ENCODE measurements at regions not wholly inside any gene's neighbourhood (a gene's known extent, or its start where the extent isn't known, plus 50 kb on each side); places are given as distances from the start of the nearest gene placed in this dataset.

DNA sequence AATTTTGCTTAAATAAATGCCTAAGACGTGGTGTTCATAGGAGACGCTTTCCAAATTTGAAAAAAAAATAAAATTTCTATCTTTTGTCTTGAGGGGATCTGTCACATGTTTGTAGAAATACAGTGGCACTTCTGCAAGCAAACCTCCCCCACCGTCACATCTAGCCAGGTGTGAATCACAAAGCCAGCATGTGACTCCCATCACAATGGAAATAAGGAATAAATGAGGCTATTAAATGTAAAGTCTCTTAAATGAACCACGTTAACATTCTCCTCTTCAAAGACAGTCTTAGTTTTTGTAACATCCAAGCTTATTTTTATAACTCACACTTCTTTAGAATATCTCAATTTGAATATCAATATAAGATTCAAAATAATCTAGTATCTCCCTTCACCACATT, 63.0 kb upstream of the CCSER1 start:
- no peak overlapping the region for H3K56ac ChIP-seq (ENCODE audit: extremely low read depth, insufficient read depth, low read length)
- no peak overlapping the region for H2BK5ac ChIP-seq (ENCODE audit: low read depth, low read length, poor library complexity, severe bottlenecking)
- no peak overlapping the region for H3K4me3 ChIP-seq (ENCODE audit: insufficient read depth, low read depth, low read length)
- no peaks in the 10 kb centered on the region for H3K4me1 ChIP-seq (ENCODE audit: control insufficient read depth, insufficient read depth, low read length)
- no peaks in the 10 kb centered on the region for H3K27me3 ChIP-seq (ENCODE audit: control insufficient read depth, insufficient read depth, low read length)
- CTCF ChIA-PET = no interaction called here
- WGBS, 2 experiments (ENCODE audit: extremely low coverage in 2 of 2, insufficient read length in 1 of 2) = no CpG with 5 or more reads among the region's 4 CpGs
- dilution Hi-C loops (cut with HindIII; ENCODE audit: low sequenced_read_pairs, unreplicated experiment) (no loop called here), in situ Hi-C loops (cut with MboI; ENCODE audit: low sequenced_read_pairs) (no loop called here), intact Hi-C loops (cut with micrococcal nuclease) (no loop called here)
- no peak overlapping the region for H3K18ac ChIP-seq (ENCODE audit: low read depth, low read length)
- H3K9ac ChIP-seq (ENCODE audit: low read depth, low read length) = no peak overlapping the region
- H3K79me1 ChIP-seq (ENCODE audit: low read depth in 1 of 2, low read length in 2 of 2) = no peaks in the 10 kb centered on the region
- no peak overlapping the region for H2AFZ ChIP-seq (replicated peaks; ENCODE audit: low read length, poor library complexity)
- no peak overlapping the region for H2BK15ac ChIP-seq (ENCODE audit: low read depth, low read length)
- no peak for DNase-seq
- H2AK5ac ChIP-seq (ENCODE audit: low read depth, low read length) = no peak overlapping the region
- no peaks in the 10 kb centered on the region for H3K36me3 ChIP-seq (ENCODE audit: control insufficient read depth, insufficient read depth, low read length)
- H4K5ac ChIP-seq (ENCODE audit: low read depth, low read length) = no peak overlapping the region
- no peak overlapping the region for H4K91ac ChIP-seq (ENCODE audit: insufficient read depth, low read depth, low read length)
- no peak overlapping the region for H3K27ac ChIP-seq (ENCODE audit: insufficient read depth, low read length)
- no peak overlapping the region for H3K14ac ChIP-seq (replicated peaks; ENCODE audit: low read depth, low read length)
- TF ChIP-seq, protein P1, sequence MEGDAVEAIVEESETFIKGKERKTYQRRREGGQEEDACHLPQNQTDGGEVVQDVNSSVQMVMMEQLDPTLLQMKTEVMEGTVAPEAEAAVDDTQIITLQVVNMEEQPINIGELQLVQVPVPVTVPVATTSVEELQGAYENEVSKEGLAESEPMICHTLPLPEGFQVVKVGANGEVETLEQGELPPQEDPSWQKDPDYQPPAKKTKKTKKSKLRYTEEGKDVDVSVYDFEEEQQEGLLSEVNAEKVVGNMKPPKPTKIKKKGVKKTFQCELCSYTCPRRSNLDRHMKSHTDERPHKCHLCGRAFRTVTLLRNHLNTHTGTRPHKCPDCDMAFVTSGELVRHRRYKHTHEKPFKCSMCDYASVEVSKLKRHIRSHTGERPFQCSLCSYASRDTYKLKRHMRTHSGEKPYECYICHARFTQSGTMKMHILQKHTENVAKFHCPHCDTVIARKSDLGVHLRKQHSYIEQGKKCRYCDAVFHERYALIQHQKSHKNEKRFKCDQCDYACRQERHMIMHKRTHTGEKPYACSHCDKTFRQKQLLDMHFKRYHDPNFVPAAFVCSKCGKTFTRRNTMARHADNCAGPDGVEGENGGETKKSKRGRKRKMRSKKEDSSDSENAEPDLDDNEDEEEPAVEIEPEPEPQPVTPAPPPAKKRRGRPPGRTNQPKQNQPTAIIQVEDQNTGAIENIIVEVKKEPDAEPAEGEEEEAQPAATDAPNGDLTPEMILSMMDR (conservative IDR thresholded peaks at IDR 0.05; ENCODE audit: low read depth, low read length) = no peak
- TF ChIP-seq, protein P2, sequence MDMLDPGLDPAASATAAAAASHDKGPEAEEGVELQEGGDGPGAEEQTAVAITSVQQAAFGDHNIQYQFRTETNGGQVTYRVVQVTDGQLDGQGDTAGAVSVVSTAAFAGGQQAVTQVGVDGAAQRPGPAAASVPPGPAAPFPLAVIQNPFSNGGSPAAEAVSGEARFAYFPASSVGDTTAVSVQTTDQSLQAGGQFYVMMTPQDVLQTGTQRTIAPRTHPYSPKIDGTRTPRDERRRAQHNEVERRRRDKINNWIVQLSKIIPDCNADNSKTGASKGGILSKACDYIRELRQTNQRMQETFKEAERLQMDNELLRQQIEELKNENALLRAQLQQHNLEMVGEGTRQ (IDR thresholded peaks at IDR 0.05; ENCODE audit: low read depth, low read length) = no peak
- TF ChIP-seq RFX5 (IDR thresholded peaks at IDR 0.05; ENCODE audit: low read depth, low read length) (no peak), CEBPB (IDR thresholded peaks at IDR 0.05; ENCODE audit: low read depth, low read length) (no peak), FOS (IDR thresholded peaks at IDR 0.05; ENCODE audit: low read depth, low read length) (no peak), NFE2L2 (IDR thresholded peaks at IDR 0.05; ENCODE audit: low read depth, low read length) (no peak), RAD21 (IDR thresholded peaks at IDR 0.05; ENCODE audit: low read length) (no peak), MXI1 (IDR thresholded peaks at IDR 0.05; ENCODE audit: borderline replicate concordance, low read depth, low read length) (no peak), POLR2A (IDR thresholded peaks at IDR 0.05; ENCODE audit: low read depth, low read length) (no peak), MAZ (IDR thresholded peaks at IDR 0.05; ENCODE audit: borderline replicate concordance, low read depth, low read length) (no peak), RCOR1 (IDR thresholded peaks at IDR 0.05; ENCODE audit: insufficient replicate concordance, low read length) (no peak), CHD1 (IDR thresholded peaks at IDR 0.05; ENCODE audit: low read depth, low read length) (no peak), MAFK (IDR thresholded peaks at IDR 0.05; ENCODE audit: low read depth, low read length) (no peak), SMC3 (IDR thresholded peaks at IDR 0.05; ENCODE audit: low read depth, low read length) (no peak), BHLHE40 (IDR thresholded peaks at IDR 0.05; ENCODE audit: low read depth, low read length) (no peak)
- TF ChIP-seq, protein P3, sequence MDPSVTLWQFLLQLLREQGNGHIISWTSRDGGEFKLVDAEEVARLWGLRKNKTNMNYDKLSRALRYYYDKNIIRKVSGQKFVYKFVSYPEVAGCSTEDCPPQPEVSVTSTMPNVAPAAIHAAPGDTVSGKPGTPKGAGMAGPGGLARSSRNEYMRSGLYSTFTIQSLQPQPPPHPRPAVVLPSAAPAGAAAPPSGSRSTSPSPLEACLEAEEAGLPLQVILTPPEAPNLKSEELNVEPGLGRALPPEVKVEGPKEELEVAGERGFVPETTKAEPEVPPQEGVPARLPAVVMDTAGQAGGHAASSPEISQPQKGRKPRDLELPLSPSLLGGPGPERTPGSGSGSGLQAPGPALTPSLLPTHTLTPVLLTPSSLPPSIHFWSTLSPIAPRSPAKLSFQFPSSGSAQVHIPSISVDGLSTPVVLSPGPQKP (IDR thresholded peaks at IDR 0.05; ENCODE audit: borderline replicate concordance, low read depth, low read length) = no peak
- H2BK120ac ChIP-seq (ENCODE audit: low read depth, low read length) = no peak overlapping the region
- no peaks in the 10 kb centered on the region for H4K20me1 ChIP-seq (ENCODE audit: insufficient read depth, low read length)
- ATAC-seq (ENCODE audit: low read depth) = no peak
- no peak overlapping the region for H3K4me2 ChIP-seq (ENCODE audit: low read depth, low read length)
- POLR2A ChIA-PET (ENCODE audit: unreplicated experiment) = no interaction called here
- no peak overlapping the region for H2BK20ac ChIP-seq (ENCODE audit: low read depth, low read length)
- H4K8ac ChIP-seq (ENCODE audit: low read depth in 2 of 2, low read length in 2 of 2) = no peak overlapping the region
- no TSS peak for BruUV-seq (replicated peaks)
- no peaks in the 10 kb centered on the region for H3K9me1 ChIP-seq (ENCODE audit: insufficient read depth, low read length)
- H3K4ac ChIP-seq (ENCODE audit: low read depth, low read length) = no peak overlapping the region
- H3K23ac ChIP-seq (ENCODE audit: low read depth, low read length) = no peak overlapping the region
- H3K9me3 ChIP-seq (ENCODE audit: control insufficient read depth, insufficient read depth, low read length) = no peaks in the 10 kb centered on the region
- H2AK9ac ChIP-seq (replicated peaks; ENCODE audit: low read depth, low read length, poor library complexity) = no peak overlapping the region
